Neural cell (in vitro differentiated cells): ENCODE measurements at regions not wholly inside any gene's neighbourhood (a gene's known extent, or its start where the extent isn't known, plus 50 kb on each side); places are given as distances from the start of the nearest gene placed in this dataset.

Experiments
- POLR2AphosphoS5 ChIP-seq: IDR thresholded peaks from 2 replicates; pipeline ENCODE4 v1.6.1; 2012
- TF ChIP-seq, protein P1 (sequence below): fragments of 450-650 bp; IDR thresholded peaks from 2 replicates; pipeline ENCODE4 v1.5.1; 2014; ENCODE audit warnings: antibody characterized with exemption, mild to moderate bottlenecking, moderate library complexity; ENCODE audit not compliant: poor library complexity, severe bottlenecking
- TF ChIP-seq, protein P2 (sequence below): IDR thresholded peaks from 2 replicates; pipeline ENCODE4 v1.6.1; 2012; ENCODE audit warnings: borderline replicate concordance

DNA sequence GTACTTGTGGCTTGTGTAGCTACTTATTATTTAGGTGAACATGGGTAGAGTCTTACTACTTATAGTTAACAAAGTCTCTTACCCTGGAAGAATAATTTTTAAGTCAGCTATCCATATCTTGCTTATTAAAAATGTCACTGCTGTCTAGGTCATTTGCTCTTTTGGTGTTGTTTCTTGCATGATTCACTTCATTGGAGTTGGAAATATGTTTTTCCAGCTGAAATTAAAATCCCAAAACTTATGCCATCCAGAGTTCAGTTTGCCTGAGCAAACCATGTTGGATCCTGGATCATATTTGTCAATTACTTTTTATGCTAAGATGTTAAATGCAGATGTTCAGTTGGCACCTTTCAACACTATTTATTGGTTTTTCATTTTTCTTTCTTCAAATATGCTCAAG, 421.0 kb upstream of the RBMS3 start:
- TF ChIP-seq, protein P1, sequence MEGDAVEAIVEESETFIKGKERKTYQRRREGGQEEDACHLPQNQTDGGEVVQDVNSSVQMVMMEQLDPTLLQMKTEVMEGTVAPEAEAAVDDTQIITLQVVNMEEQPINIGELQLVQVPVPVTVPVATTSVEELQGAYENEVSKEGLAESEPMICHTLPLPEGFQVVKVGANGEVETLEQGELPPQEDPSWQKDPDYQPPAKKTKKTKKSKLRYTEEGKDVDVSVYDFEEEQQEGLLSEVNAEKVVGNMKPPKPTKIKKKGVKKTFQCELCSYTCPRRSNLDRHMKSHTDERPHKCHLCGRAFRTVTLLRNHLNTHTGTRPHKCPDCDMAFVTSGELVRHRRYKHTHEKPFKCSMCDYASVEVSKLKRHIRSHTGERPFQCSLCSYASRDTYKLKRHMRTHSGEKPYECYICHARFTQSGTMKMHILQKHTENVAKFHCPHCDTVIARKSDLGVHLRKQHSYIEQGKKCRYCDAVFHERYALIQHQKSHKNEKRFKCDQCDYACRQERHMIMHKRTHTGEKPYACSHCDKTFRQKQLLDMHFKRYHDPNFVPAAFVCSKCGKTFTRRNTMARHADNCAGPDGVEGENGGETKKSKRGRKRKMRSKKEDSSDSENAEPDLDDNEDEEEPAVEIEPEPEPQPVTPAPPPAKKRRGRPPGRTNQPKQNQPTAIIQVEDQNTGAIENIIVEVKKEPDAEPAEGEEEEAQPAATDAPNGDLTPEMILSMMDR, result no peak
- TF ChIP-seq, protein P2, sequence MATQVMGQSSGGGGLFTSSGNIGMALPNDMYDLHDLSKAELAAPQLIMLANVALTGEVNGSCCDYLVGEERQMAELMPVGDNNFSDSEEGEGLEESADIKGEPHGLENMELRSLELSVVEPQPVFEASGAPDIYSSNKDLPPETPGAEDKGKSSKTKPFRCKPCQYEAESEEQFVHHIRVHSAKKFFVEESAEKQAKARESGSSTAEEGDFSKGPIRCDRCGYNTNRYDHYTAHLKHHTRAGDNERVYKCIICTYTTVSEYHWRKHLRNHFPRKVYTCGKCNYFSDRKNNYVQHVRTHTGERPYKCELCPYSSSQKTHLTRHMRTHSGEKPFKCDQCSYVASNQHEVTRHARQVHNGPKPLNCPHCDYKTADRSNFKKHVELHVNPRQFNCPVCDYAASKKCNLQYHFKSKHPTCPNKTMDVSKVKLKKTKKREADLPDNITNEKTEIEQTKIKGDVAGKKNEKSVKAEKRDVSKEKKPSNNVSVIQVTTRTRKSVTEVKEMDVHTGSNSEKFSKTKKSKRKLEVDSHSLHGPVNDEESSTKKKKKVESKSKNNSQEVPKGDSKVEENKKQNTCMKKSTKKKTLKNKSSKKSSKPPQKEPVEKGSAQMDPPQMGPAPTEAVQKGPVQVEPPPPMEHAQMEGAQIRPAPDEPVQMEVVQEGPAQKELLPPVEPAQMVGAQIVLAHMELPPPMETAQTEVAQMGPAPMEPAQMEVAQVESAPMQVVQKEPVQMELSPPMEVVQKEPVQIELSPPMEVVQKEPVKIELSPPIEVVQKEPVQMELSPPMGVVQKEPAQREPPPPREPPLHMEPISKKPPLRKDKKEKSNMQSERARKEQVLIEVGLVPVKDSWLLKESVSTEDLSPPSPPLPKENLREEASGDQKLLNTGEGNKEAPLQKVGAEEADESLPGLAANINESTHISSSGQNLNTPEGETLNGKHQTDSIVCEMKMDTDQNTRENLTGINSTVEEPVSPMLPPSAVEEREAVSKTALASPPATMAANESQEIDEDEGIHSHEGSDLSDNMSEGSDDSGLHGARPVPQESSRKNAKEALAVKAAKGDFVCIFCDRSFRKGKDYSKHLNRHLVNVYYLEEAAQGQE, result no peak
- no peak for TF ChIP-seq POLR2AphosphoS5
